Cerebellar nuclear complex (tissue), 1 donor: ENCODE measurements at regions not wholly inside any gene's neighbourhood (a gene's known extent, or its start where the extent isn't known, plus 50 kb on each side); places are given as distances from the start of the nearest gene placed in this dataset.

Experiments used
- DNase-seq, 2 experiments: peaks; one replicate each; lab custom pipeline; 2025; lab: John Stamatoyannopoulos, UW

- DNase-seq = no peak
Measured at GRCh38 chr18:60445341-60445740, 72.8 kb upstream of the MC4R start.

GRCh38 chr18:60446821-60447220 lies 74.2 kb upstream of the MC4R start:
- DNase-seq = no peak

GRCh38 chr18:60448487-60449267 lies 76.1 kb upstream of the MC4R start:
- DNase-seq = no peak

- no peak for DNase-seq
Measured at GRCh38 chr18:60452421-60452820, 79.8 kb upstream of the MC4R start.

- DNase-seq = no peak
Measured at GRCh38 chr18:60466677-60467076, 94.1 kb upstream of the MC4R start.

- no peak for DNase-seq
Measured at GRCh38 chr18:60469387-60470100, 97.0 kb upstream of the MC4R start.

- DNase-seq = no peak
Measured at GRCh38 chr18:60471652-60472051, 99.1 kb upstream of the MC4R start.

- no peak for DNase-seq
Measured at GRCh38 chr18:60485201-60485600, 112.6 kb upstream of the MC4R start.

GRCh38 chr18:60493066-60493465 lies 120.5 kb upstream of the MC4R start:
- DNase-seq = no peak

GRCh38 chr18:60499675-60500074 lies 127.1 kb upstream of the MC4R start:
- no peak for DNase-seq

- DNase-seq = no peak
Measured at GRCh38 chr18:60500960-60501359, 128.4 kb upstream of the MC4R start.

GRCh38 chr18:60502591-60502990 lies 130.0 kb upstream of the MC4R start:
- no peak for DNase-seq

- no peak for DNase-seq
Measured at GRCh38 chr18:60503199-60503598, 130.6 kb upstream of the MC4R start.

GRCh38 chr18:60506190-60506589 lies 133.6 kb upstream of the MC4R start:
- DNase-seq = no peak

GRCh38 chr18:60506682-60507081 lies 134.1 kb upstream of the MC4R start:
- no peak for DNase-seq

- no peak for DNase-seq
Measured at GRCh38 chr18:60508108-60508507, 135.5 kb upstream of the MC4R start.

- no peak for DNase-seq
Measured at GRCh38 chr18:60534538-60534937, 162.0 kb upstream of the MC4R start.

GRCh38 chr18:60537074-60537473 lies 164.5 kb upstream of the MC4R start:
- no peak for DNase-seq

GRCh38 chr18:60538891-60539290 lies 166.3 kb upstream of the MC4R start:
- DNase-seq = no peak

- no peak for DNase-seq
Measured at GRCh38 chr18:60541661-60542060, 169.1 kb upstream of the MC4R start.

GRCh38 chr18:60543646-60544045 lies 171.1 kb upstream of the MC4R start:
- DNase-seq = no peak

- no peak for DNase-seq
Measured at GRCh38 chr18:60549338-60549960, 176.9 kb upstream of the MC4R start.

- no peak for DNase-seq
Measured at GRCh38 chr18:60552948-60553347, 180.4 kb upstream of the MC4R start.
